ENCODE measurements at regions not wholly inside any gene's neighbourhood (a gene's known extent, or its start where the extent isn't known, plus 50 kb on each side); places are given as distances from the start of the nearest gene placed in this dataset.

- no peak for TF ChIP-seq CTCF (IDR thresholded peaks at IDR 0.05; ENCODE audit: borderline replicate concordance, insufficient read depth, low read depth, low read length)
- H3K4me3 ChIP-seq (ENCODE audit: low read depth, low read length), result no peak overlapping the region
Observed at GRCh38 chr1:55412060-55412459, 196.9 kb upstream of the USP24 start.

GRCh38 chr1:55402671-55403464 lies 187.7 kb upstream of the USP24 start:
- H3K4me3 ChIP-seq (ENCODE audit: low read depth, low read length), result no peak overlapping the region
- TF ChIP-seq CTCF (IDR thresholded peaks at IDR 0.05; ENCODE audit: borderline replicate concordance, insufficient read depth, low read depth, low read length), result no peak

GRCh38 chr1:55402142-55402541 lies 187.0 kb upstream of the USP24 start:
- H3K4me3 ChIP-seq (ENCODE audit: low read depth, low read length), result no peak overlapping the region
- no peak for TF ChIP-seq CTCF (IDR thresholded peaks at IDR 0.05; ENCODE audit: borderline replicate concordance, insufficient read depth, low read depth, low read length)

- TF ChIP-seq CTCF (IDR thresholded peaks at IDR 0.05; ENCODE audit: borderline replicate concordance, insufficient read depth, low read depth, low read length), result no peak
- no peak overlapping the region for H3K4me3 ChIP-seq (ENCODE audit: low read depth, low read length)
Observed at GRCh38 chr1:55400508-55400907, 185.3 kb upstream of the USP24 start.

GRCh38 chr1:55399346-55399745 lies 184.2 kb upstream of the USP24 start:
- no peak overlapping the region for H3K4me3 ChIP-seq (ENCODE audit: low read depth, low read length)
- TF ChIP-seq CTCF (IDR thresholded peaks at IDR 0.05; ENCODE audit: borderline replicate concordance, insufficient read depth, low read depth, low read length), result no peak

- TF ChIP-seq CTCF (IDR thresholded peaks at IDR 0.05; ENCODE audit: borderline replicate concordance, insufficient read depth, low read depth, low read length), result no peak
- H3K4me3 ChIP-seq (ENCODE audit: low read depth, low read length), result no peak overlapping the region
Observed at GRCh38 chr1:55396381-55396891, 181.3 kb upstream of the USP24 start.

- no peak for TF ChIP-seq CTCF (IDR thresholded peaks at IDR 0.05; ENCODE audit: borderline replicate concordance, insufficient read depth, low read depth, low read length)
- no peak overlapping the region for H3K4me3 ChIP-seq (ENCODE audit: low read depth, low read length)
Observed at GRCh38 chr1:55388960-55389359, 173.8 kb upstream of the USP24 start.

Data from GM12875 (cell line).